ENCODE measurements at regions not wholly inside any gene's neighbourhood (a gene's known extent, or its start where the extent isn't known, plus 50 kb on each side); places are given as distances from the start of the nearest gene placed in this dataset.
"Not testable (repeated sequence)": the region's sequence is repeated elsewhere in the genome, so short reads cannot be mapped to it uniquely, and the experiment has no call there.

- peak; percentile 78 for DNase-seq
- H3K4me1 Mint-ChIP-seq: peaks cover 13% of the 10 kb centered on the region
- H3K36me3 ChIP-seq (ENCODE audit: control insufficient read depth, insufficient read depth, low read length): peaks cover 46% of the 10 kb centered on the region
- H3K4me3 Mint-ChIP-seq: no peak overlapping the region
- WGBS, 2 experiments (ENCODE audit: insufficient coverage in 1 of 2, insufficient read length in 1 of 2): 47 to 60% methylated on average over 1 to 2 of the region's 2 CpGs
- peaks cover 38% of the 10 kb centered on the region for H3K36me3 Mint-ChIP-seq (ENCODE audit: low read depth)
- peak overlapping the region; percentile 85 for H3K27ac Mint-ChIP-seq
- no peaks in the 10 kb centered on the region for H3K27me3 Mint-ChIP-seq (ENCODE audit: insufficient read depth)
- H3K27ac ChIP-seq (ENCODE audit: low read depth, low read length): no peak overlapping the region
- no peak overlapping the region for H3K4me3 ChIP-seq (ENCODE audit: low read length)
- peaks cover 15% of the 10 kb centered on the region for H3K9me3 ChIP-seq (ENCODE audit: control insufficient read depth, low read length)
- peak; percentile 90 for TF ChIP-seq CTCF (conservative IDR thresholded peaks at IDR 0.05)
- no peak overlapping the region for H3K9ac ChIP-seq (ENCODE audit: extremely low read depth, low read length, poor library complexity, severe bottlenecking)
- peaks cover 10% of the 10 kb centered on the region for H3K9me3 Mint-ChIP-seq
- H3K27me3 ChIP-seq (ENCODE audit: control insufficient read depth, insufficient read depth, low read length, poor library complexity, severe bottlenecking): no peaks in the 10 kb centered on the region
- no peaks in the 10 kb centered on the region for H3K4me1 ChIP-seq (ENCODE audit: control insufficient read depth, insufficient read depth, low read length)
Observed at GRCh38 chr6:21935561-21936028, 342.0 kb downstream of the SOX4 start.

- no peak overlapping the region for H3K27ac ChIP-seq (ENCODE audit: low read depth, low read length)
- no peak overlapping the region for H3K4me3 Mint-ChIP-seq
- no peaks in the 10 kb centered on the region for H3K4me1 ChIP-seq (ENCODE audit: control insufficient read depth, insufficient read depth, low read length)
- peaks cover 4% of the 10 kb centered on the region for H3K9me3 ChIP-seq (ENCODE audit: control insufficient read depth, low read length)
- WGBS, 2 experiments (ENCODE audit: insufficient coverage in 1 of 2, insufficient read length in 1 of 2): 90 to 100% methylated on average over 5 to 6 of the region's 6 CpGs
- no peak overlapping the region for H3K27ac Mint-ChIP-seq
- H3K36me3 Mint-ChIP-seq (ENCODE audit: low read depth): peaks cover 27% of the 10 kb centered on the region
- TF ChIP-seq CTCF (conservative IDR thresholded peaks at IDR 0.05): peak; percentile 53
- peaks cover 48% of the 10 kb centered on the region for H3K36me3 ChIP-seq (ENCODE audit: control insufficient read depth, insufficient read depth, low read length)
- no peak overlapping the region for H3K4me3 ChIP-seq (ENCODE audit: low read length)
- H3K4me1 Mint-ChIP-seq: peaks cover 15% of the 10 kb centered on the region
- DNase-seq: no peak
- no peak overlapping the region for H3K9ac ChIP-seq (ENCODE audit: extremely low read depth, low read length, poor library complexity, severe bottlenecking)
- no peaks in the 10 kb centered on the region for H3K27me3 ChIP-seq (ENCODE audit: control insufficient read depth, insufficient read depth, low read length, poor library complexity, severe bottlenecking)
- peaks cover 10% of the 10 kb centered on the region for H3K9me3 Mint-ChIP-seq
- H3K27me3 Mint-ChIP-seq (ENCODE audit: insufficient read depth): no peaks in the 10 kb centered on the region
Observed at GRCh38 chr6:21937466-21937865, 343.9 kb downstream of the SOX4 start.

GRCh38 chr6:21939066-21939465 is 345.5 kb downstream of the SOX4 start:
- H3K36me3 Mint-ChIP-seq (ENCODE audit: low read depth): peaks cover 28% of the 10 kb centered on the region
- not testable (repeated sequence) for H3K9ac ChIP-seq (ENCODE audit: extremely low read depth, low read length, poor library complexity, severe bottlenecking); H3K4me1 ChIP-seq (ENCODE audit: control insufficient read depth, insufficient read depth, low read length); DNase-seq; H3K27ac Mint-ChIP-seq; H3K27ac ChIP-seq (ENCODE audit: low read depth, low read length); H3K4me3 Mint-ChIP-seq; H3K27me3 ChIP-seq (ENCODE audit: control insufficient read depth, insufficient read depth, low read length, poor library complexity, severe bottlenecking); H3K9me3 ChIP-seq (ENCODE audit: control insufficient read depth, low read length); H3K27me3 Mint-ChIP-seq (ENCODE audit: insufficient read depth); H3K9me3 Mint-ChIP-seq; H3K4me3 ChIP-seq (ENCODE audit: low read length)
- peaks cover 46% of the 10 kb centered on the region for H3K36me3 ChIP-seq (ENCODE audit: control insufficient read depth, insufficient read depth, low read length)
- 77 to 89% methylated on average over 4 to 8 of the region's 8 CpGs for WGBS, 2 experiments (ENCODE audit: insufficient coverage in 1 of 2, insufficient read length in 1 of 2)
- H3K4me1 Mint-ChIP-seq: peaks cover 16% of the 10 kb centered on the region

GRCh38 chr6:21941926-21942325 is 348.4 kb downstream of the SOX4 start:
- Histone ChIP-seq H3K9me3 (ENCODE audit: control insufficient read depth, low read length) (no peaks in the 10 kb centered on the region), H3K27ac (ENCODE audit: low read depth, low read length) (no peak overlapping the region), H3K27me3 (ENCODE audit: control insufficient read depth, insufficient read depth, low read length, poor library complexity, severe bottlenecking) (no peaks in the 10 kb centered on the region), H3K4me1 (ENCODE audit: control insufficient read depth, insufficient read depth, low read length) (no peaks in the 10 kb centered on the region), H3K9ac (ENCODE audit: extremely low read depth, low read length, poor library complexity, severe bottlenecking) (no peak overlapping the region), H3K4me3 (ENCODE audit: low read length) (no peak overlapping the region), H3K36me3 (ENCODE audit: control insufficient read depth, insufficient read depth, low read length) (peaks cover 44% of the 10 kb centered on the region)
- Mint-ChIP-seq H3K27ac (no peak overlapping the region), H3K4me1 (peaks cover 3% of the 10 kb centered on the region), H3K9me3 (no peaks in the 10 kb centered on the region), H3K27me3 (ENCODE audit: insufficient read depth) (no peaks in the 10 kb centered on the region), H3K36me3 (ENCODE audit: low read depth) (peaks cover 30% of the 10 kb centered on the region), H3K4me3 (no peak overlapping the region)
- WGBS, 2 experiments (ENCODE audit: insufficient coverage in 1 of 2, insufficient read length in 1 of 2): 86 to 91% methylated on average over 1 of the region's 1 CpG
- no peak for DNase-seq
- no peak for TF ChIP-seq CTCF (conservative IDR thresholded peaks at IDR 0.05)

Data from endodermal cell (in vitro differentiated cells).